Muscle of back (tissue), 3 donors: ENCODE measurements at regions not wholly inside any gene's neighbourhood (a gene's known extent, or its start where the extent isn't known, plus 50 kb on each side); places are given as distances from the start of the nearest gene placed in this dataset.

ENCODE experiments used
- DNase-seq, 3 donors: peaks; one replicate each; pipeline versions ENCODE4 v3.0.0 to v3.0.0-alpha.2; 2013

DNA sequence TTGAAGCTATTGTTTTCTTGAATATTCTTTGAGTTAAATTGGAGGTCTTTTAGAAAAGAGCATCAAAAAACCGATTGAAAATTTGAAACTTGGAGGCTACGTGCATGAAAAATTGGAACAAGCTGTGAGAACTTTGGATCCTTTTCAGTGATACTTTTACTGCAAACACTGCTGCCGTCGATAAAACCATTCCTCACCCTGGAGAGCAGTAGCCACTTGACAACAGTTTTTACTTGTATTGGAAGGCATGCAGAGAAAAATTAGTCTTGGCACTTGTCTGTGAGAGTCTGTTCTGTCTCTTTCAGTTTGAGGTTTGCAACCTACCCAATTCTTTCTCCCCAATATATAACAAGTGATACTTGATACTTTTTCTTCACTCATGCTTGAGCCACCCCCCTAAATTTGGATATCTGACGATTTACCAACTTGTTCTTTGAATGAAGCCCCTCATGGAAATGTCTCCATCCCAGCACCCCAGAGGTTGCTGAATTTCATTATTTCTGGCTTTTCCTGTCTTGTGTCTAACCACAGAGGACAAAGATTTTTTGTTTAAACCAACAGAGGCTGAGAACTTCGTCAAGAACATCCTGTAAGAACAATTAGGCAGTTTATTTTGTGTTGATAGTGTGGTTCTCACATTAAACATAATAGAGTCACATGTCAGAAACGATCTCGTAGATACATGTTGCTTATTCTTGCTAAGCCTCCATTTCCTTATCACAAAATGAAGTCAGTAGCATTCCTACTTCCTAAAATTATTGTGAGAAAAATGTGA lies 307.3 kb upstream of the PLSCR5 start:
- no peak for DNase-seq

- DNase-seq, result peak in 1 of 3 donors; percentile 12
These were observed 298.8 kb upstream of the PLSCR5 start for GRCh38 chr3:146903927-146904326.

- no peak for DNase-seq
These were observed 294.0 kb upstream of the PLSCR5 start for GRCh38 chr3:146899171-146899570.

DNA sequence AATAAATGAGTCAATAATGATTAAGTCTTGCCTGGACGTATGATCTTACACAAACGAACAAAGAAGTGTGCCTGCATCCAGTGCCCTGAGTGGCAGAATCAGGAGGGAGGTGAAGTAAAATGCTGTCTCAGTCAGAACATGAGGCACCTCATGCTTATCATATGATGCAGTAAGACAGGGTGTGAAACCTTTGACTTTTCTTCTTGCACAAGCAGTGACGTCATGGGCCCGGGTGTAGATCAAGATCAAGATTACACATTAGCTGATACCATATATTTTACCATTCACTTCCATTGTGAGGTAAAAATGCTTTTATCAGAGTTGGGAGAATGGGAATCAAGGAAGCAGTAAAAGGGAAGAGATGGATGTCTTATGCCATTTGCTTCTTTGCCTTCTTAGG lies 291.6 kb upstream of the PLSCR5 start:
- no peak for DNase-seq

- DNase-seq, result peak in 2 of 3 donors; percentile 7 to 74
These were observed 290.0 kb upstream of the PLSCR5 start for GRCh38 chr3:146895026-146895749.

- no peak for DNase-seq
These were observed 289.3 kb upstream of the PLSCR5 start for GRCh38 chr3:146894406-146894805.

- no peak for DNase-seq
These were observed 286.9 kb upstream of the PLSCR5 start for GRCh38 chr3:146892041-146892440.

- no peak for DNase-seq
These were observed 284.5 kb upstream of the PLSCR5 start for GRCh38 chr3:146889626-146890025.

GRCh38 chr3:146888176-146888575 lies 283.0 kb upstream of the PLSCR5 start:
- DNase-seq, result no peak

- DNase-seq, result no peak
These were observed 279.6 kb upstream of the PLSCR5 start for GRCh38 chr3:146884721-146885120.

DNA sequence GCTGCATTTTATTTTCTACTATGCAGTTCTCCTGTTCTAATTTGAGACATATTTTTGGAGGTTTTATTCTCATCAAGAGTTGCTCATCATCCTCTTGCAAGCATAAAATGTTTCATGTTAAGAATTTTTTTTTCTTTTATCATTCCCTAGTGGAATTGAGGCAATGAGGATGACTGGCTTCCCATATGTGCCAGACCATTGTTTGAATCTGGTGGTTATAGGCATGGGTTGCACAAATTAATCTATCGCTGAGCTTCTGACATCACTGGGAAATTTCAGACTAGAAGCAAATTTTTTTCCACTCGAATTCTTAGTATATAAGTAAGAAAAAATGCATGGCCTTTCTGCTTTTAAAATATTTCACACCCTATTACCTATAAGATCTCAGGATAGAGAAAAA lies 279.1 kb upstream of the PLSCR5 start:
- DNase-seq, result no peak

GRCh38 chr3:146883288-146883687 lies 278.1 kb upstream of the PLSCR5 start:
- DNase-seq, result peak in 1 of 3 donors; percentile 10

DNA sequence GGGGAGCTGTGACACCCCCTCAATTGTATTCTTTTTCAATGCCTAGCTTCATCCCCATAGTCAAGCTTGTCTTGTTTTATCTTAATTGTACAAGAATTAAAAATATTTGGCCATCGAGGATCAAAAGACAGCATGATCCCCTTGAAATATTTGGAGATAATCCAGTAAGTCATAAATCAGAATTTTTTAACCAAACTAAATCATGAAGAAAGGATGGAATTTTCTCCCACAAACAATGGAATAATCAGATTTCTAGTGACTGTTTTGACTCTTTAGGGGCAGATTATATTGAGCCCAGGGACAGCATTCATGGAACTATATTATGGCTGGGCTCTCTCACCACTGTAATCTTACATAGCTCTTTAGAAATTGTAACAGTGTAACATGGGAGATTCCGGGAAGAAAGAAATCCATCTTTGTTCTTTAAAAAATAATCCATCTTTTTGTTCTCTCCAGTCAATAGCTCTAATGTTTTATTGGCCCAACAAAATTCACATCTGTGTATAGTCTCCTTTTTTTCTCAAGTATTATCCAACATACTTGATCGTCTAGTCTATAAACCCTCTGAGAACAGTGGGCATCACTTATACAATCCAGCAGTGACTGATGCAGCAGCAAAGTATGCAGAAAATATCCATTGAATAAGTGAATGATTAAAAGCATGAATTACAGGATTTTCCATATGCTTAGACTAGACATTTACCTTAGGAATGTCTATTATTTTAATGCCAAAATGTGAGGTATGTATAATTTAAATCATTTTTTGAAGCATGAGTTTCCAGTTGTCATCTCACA lies 277.0 kb upstream of the PLSCR5 start:
- peak in 1 of 3 donors; percentile 7 for DNase-seq

- no peak for DNase-seq
These were observed 276.2 kb upstream of the PLSCR5 start for GRCh38 chr3:146881356-146881755.

GRCh38 chr3:146873748-146874147 lies 268.6 kb upstream of the PLSCR5 start:
- DNase-seq, result no peak

DNA sequence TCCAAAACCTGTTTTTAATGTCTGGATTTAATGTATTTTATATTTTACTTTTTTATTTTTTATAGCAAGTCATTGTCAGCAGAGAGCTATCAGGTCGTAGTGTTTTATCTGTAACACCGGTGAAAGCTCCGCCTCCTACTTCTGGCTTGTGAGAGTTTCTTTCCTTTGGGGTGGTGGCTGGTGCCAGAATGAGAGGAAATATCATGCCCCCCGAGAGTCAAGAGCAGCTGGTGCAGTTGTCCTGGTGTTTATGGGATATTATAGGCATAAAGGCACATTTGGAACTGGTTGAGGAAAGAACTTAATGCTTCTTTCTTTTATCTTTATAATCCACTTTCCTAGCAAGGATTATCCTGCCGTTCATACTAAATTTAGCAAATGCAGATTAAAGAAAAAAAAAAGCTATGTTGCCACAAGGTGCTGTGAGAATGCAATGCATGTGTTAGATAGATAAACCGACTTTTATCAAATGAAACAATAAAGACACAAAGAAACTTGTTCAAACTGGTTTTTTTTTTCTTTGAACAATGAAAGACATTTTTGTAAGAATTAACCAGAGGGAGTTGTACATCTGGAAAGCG lies 260.1 kb upstream of the PLSCR5 start:
- peak in 1 of 3 donors; percentile 13 for DNase-seq

DNA sequence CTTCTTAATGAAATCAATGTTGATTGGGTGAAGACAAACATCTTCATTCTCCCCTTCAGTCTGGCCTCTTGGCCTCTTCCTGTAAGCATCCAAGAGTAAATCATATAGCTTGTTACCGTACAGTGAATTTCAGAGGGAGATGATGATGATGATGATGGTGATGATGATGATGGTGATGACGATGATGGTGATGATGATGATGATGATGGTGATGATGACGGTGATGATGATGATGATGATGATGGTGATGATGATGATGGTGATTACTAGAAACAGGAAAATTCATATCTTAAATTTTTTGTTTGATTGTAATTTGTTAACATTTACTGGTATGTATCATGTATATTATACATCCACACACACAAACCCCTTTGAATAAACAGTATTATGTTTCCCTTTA lies 256.1 kb upstream of the PLSCR5 start:
- no peak for DNase-seq

DNA sequence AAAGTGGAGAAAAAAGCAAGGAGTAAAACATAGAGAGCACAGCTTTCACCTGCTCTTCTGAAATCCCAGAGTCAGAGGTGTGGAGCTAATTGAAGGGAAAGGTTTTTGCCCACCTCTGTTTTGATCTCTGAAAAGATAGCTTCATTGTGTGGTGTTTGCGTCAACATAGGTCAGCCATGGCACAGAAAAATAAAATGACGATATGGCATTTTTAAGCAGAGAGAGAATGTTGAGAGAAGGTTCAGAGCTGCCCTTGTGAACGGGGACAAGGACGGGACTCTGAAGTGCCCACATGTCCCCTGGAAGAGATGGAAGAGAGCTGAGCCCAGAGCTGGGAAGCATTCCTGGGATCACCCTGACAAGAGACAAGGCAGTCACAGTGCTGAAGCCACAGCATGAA lies 249.4 kb upstream of the PLSCR5 start:
- no peak for DNase-seq

GRCh38 chr3:146851665-146852064 lies 246.5 kb upstream of the PLSCR5 start:
- no peak for DNase-seq

DNA sequence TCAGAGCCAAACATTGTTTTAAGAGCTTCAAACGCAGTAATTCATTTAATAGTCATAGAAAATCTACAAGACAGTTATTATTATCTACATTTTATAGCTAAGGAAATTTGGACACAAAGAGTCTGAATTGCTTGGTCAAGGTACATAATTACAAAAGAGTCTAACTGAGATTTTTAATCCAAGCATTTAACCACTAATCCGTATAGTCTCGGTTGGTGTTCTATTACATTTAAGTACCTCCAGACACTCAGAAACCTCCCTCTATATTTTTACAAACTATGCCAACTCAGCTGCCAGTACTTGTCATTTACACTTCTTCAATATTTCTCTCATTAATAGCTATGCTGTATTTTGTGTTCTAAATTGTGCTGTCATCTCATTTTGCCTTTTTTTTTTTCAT lies 240.2 kb upstream of the PLSCR5 start:
- DNase-seq, result no peak

GRCh38 chr3:146843476-146843875 lies 238.3 kb upstream of the PLSCR5 start:
- DNase-seq, result no peak

DNA sequence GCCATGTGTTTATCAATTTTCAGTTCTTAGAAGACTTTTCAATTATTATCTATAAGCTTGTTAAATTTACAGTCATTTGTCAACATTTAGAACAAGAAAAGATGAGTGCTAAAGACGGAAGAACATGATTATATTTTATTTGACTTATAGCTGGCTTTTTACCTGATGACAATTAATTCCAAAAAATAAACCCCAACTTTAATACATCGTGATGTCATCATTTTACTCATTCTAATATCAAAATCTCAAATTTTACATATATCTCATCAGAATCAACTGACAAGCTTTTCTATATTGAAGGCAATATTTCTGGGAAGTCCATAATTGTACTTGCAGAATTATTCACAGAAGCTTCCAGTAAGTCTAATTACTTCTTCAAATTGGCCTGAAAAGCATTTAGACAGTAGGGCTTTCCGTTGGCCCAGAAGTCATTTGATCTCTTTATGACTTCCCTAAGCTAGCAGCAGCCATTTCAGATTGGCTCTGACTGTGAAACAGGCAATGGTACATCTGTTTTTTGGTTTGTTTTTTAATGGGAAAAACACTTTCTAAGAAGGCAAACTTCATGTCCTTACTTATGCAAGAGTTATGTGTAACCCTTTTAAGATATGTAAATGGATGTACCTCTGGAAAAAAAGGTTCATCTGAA lies 234.7 kb upstream of the PLSCR5 start:
- DNase-seq, result peak in 2 of 3 donors; percentile 32 to 40
